ENCODE measurements at regions not wholly inside any gene's neighbourhood (a gene's known extent, or its start where the extent isn't known, plus 50 kb on each side); places are given as distances from the start of the nearest gene placed in this dataset.

DNA sequence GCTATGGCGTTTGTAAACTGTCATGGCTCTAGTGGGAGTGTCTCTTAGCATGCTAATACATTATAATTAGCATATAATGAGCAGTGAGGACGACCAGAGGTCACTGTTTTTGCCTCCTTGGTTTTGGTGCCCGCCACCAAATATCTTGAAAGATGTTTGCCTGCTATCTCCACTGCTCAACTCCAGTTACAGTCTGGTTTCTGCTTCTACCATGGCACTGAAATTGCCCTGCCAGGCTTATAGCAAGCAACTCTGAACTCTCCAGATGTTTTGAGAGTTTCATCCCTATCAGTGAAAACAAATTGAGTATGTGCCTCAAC is 122.1 kb upstream of the SPRY4 start:
- TF ChIP-seq ESRRG (CRISPR knock-in tag; IDR thresholded peaks at IDR 0.05) = no peak
- TF ChIP-seq, protein P1, sequence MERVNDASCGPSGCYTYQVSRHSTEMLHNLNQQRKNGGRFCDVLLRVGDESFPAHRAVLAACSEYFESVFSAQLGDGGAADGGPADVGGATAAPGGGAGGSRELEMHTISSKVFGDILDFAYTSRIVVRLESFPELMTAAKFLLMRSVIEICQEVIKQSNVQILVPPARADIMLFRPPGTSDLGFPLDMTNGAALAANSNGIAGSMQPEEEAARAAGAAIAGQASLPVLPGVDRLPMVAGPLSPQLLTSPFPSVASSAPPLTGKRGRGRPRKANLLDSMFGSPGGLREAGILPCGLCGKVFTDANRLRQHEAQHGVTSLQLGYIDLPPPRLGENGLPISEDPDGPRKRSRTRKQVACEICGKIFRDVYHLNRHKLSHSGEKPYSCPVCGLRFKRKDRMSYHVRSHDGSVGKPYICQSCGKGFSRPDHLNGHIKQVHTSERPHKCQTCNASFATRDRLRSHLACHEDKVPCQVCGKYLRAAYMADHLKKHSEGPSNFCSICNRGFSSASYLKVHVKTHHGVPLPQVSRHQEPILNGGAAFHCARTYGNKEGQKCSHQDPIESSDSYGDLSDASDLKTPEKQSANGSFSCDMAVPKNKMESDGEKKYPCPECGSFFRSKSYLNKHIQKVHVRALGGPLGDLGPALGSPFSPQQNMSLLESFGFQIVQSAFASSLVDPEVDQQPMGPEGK (CRISPR knock-in tag; IDR thresholded peaks at IDR 0.05; ENCODE audit: borderline replicate concordance) = no peak
- no peak for TF ChIP-seq ZNF565 (CRISPR knock-in tag; conservative IDR thresholded peaks at IDR 0.05; ENCODE audit: low read depth)
- TF ChIP-seq GLIS3 (CRISPR knock-in tag; IDR thresholded peaks at IDR 0.05) = no peak
- TF ChIP-seq ISL1 (CRISPR knock-in tag; IDR thresholded peaks at IDR 0.05) = no peak
- TF ChIP-seq, protein P2, sequence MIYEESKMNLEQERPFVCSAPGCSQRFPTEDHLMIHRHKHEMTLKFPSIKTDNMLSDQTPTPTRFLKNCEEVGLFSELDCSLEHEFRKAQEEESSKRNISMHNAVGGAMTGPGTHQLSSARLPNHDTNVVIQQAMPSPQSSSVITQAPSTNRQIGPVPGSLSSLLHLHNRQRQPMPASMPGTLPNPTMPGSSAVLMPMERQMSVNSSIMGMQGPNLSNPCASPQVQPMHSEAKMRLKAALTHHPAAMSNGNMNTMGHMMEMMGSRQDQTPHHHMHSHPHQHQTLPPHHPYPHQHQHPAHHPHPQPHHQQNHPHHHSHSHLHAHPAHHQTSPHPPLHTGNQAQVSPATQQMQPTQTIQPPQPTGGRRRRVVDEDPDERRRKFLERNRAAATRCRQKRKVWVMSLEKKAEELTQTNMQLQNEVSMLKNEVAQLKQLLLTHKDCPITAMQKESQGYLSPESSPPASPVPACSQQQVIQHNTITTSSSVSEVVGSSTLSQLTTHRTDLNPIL (CRISPR knock-in tag; IDR thresholded peaks at IDR 0.05; ENCODE audit: low read depth) = no peak
- no peak for TF ChIP-seq RARB (CRISPR knock-in tag; IDR thresholded peaks at IDR 0.05)
- TF ChIP-seq ZNF8 (CRISPR knock-in tag; IDR thresholded peaks at IDR 0.05) = no peak
- TF ChIP-seq ZC3H10 (CRISPR knock-in tag; IDR thresholded peaks at IDR 0.05) = no peak
- TF ChIP-seq TOX (CRISPR knock-in tag; IDR thresholded peaks at IDR 0.05; ENCODE audit: borderline replicate concordance) = no peak
- TF ChIP-seq ARNTL (CRISPR knock-in tag; IDR thresholded peaks at IDR 0.05; ENCODE audit: borderline replicate concordance, low read depth) = no peak
- TF ChIP-seq, protein P3, sequence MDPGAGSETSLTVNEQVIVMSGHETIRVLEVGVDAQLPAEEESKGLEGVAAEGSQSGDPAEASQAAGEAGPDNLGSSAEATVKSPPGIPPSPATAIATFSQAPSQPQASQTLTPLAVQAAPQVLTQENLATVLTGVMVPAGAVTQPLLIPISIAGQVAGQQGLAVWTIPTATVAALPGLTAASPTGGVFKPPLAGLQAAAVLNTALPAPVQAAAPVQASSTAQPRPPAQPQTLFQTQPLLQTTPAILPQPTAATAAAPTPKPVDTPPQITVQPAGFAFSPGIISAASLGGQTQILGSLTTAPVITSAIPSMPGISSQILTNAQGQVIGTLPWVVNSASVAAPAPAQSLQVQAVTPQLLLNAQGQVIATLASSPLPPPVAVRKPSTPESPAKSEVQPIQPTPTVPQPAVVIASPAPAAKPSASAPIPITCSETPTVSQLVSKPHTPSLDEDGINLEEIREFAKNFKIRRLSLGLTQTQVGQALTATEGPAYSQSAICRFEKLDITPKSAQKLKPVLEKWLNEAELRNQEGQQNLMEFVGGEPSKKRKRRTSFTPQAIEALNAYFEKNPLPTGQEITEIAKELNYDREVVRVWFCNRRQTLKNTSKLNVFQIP (CRISPR knock-in tag; IDR thresholded peaks at IDR 0.05; ENCODE audit: borderline replicate concordance, low read depth) = no peak
- no peak for TF ChIP-seq ZFP3 (CRISPR knock-in tag; IDR thresholded peaks at IDR 0.05)
- no peak for TF ChIP-seq OSR1 (CRISPR knock-in tag; IDR thresholded peaks at IDR 0.05)

DNA sequence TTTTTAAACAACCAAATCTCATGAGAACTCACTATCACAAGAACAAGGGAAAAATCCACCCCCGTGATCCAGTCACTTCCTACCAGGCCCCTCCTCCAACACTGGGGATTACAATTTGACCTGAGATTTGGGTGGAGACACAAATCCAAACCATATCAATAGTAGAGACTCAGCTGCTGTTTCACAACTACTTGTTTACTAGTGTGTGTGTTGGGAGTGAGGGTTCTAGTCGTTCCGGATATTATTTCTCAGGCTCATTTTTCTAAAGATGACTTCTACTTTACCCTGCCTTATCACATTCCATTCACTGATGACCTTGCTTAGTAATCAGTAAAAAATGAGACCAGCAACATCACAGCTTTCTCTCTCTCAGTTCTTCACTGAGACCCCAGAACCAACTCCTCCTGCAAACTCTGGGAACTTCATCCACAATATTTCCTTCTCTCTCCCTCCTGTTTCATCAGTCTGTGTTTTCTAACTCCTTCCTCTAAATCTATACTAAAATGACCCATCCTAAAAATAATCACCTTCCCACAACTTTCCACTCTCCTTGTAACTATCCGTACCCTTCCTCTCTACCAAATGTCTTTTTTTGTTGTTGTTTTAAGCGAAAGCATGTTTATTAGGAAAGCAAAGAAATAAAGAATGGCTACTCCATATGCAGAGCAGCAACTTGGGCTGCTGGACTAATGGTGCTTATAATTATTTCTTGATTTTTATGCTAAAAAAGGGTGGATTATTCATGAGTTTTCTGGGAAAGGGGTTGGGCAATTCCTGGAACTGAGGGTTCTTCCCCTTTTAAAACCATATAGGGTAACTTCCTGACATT is 121.5 kb upstream of the SPRY4 start:
- peak; percentile 74 for ATAC-seq
- TF ChIP-seq TOX (CRISPR knock-in tag; IDR thresholded peaks at IDR 0.05; ENCODE audit: borderline replicate concordance) (no peak), ARNTL (CRISPR knock-in tag; IDR thresholded peaks at IDR 0.05; ENCODE audit: borderline replicate concordance, low read depth) (no peak), ZFP3 (CRISPR knock-in tag; IDR thresholded peaks at IDR 0.05) (no peak), SNAI2 (CRISPR knock-in tag; IDR thresholded peaks at IDR 0.05) (no peak), RARB (CRISPR knock-in tag; IDR thresholded peaks at IDR 0.05) (no peak), TCF4 (CRISPR knock-in tag; IDR thresholded peaks at IDR 0.05; ENCODE audit: borderline replicate concordance) (no peak), CSDC2 (CRISPR knock-in tag; IDR thresholded peaks at IDR 0.05) (no peak), ZC3H10 (CRISPR knock-in tag; IDR thresholded peaks at IDR 0.05) (no peak)
- TF ChIP-seq, protein P2 (CRISPR knock-in tag; IDR thresholded peaks at IDR 0.05; ENCODE audit: low read depth) = no peak
- TF ChIP-seq, protein P1 (CRISPR knock-in tag; IDR thresholded peaks at IDR 0.05; ENCODE audit: borderline replicate concordance) = no peak

More for the DNA sequence above, 122.1 kb upstream of the SPRY4 start:
- peak; percentile 60; the same call in 2 of the 3 replicates for ATAC-seq

DNA sequence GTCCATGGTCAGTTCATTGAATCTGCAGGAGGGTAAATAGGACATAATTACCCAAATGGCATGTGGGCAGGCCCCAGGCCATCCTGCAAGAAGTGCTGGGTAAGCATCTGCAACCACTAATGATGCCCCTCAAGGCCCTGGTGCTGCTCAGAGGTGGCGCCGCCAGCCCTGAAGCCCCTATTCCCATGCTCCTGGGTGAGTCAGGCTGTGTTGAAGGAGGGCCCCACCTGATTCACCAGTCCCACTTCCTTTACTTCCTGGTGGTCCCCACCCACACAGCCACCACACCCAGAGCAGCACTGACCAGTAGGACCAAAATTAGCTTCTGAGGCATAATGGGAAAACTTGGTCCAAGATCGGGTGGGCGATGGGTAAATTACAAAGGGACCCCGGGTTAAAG is 120.4 kb upstream of the SPRY4 start:
- no peak for ATAC-seq
- TF ChIP-seq ZNF8 (CRISPR knock-in tag; IDR thresholded peaks at IDR 0.05) = no peak
- no peak for TF ChIP-seq RARB (CRISPR knock-in tag; IDR thresholded peaks at IDR 0.05)
- TF ChIP-seq, protein P3 (CRISPR knock-in tag; IDR thresholded peaks at IDR 0.05; ENCODE audit: borderline replicate concordance, low read depth) = no peak
- no peak for TF ChIP-seq ZNF565 (CRISPR knock-in tag; conservative IDR thresholded peaks at IDR 0.05; ENCODE audit: low read depth)
- TF ChIP-seq TOX (CRISPR knock-in tag; IDR thresholded peaks at IDR 0.05; ENCODE audit: borderline replicate concordance) = no peak
- no peak for TF ChIP-seq TCF4 (CRISPR knock-in tag; IDR thresholded peaks at IDR 0.05; ENCODE audit: borderline replicate concordance)
- TF ChIP-seq CSDC2 (CRISPR knock-in tag; IDR thresholded peaks at IDR 0.05) = no peak
- no peak for TF ChIP-seq ZFP30 (CRISPR knock-in tag; IDR thresholded peaks at IDR 0.05)
- TF ChIP-seq GLIS3 (CRISPR knock-in tag; IDR thresholded peaks at IDR 0.05) = no peak
- TF ChIP-seq, protein P1 (CRISPR knock-in tag; IDR thresholded peaks at IDR 0.05; ENCODE audit: borderline replicate concordance) = no peak
- TF ChIP-seq ZC3H10 (CRISPR knock-in tag; IDR thresholded peaks at IDR 0.05) = no peak
- no peak for TF ChIP-seq ISL1 (CRISPR knock-in tag; IDR thresholded peaks at IDR 0.05)
- TF ChIP-seq PPARA (CRISPR knock-in tag; IDR thresholded peaks at IDR 0.05; ENCODE audit: borderline replicate concordance) = no peak
- no peak for TF ChIP-seq ZFP3 (CRISPR knock-in tag; IDR thresholded peaks at IDR 0.05)
- TF ChIP-seq, protein P2 (CRISPR knock-in tag; IDR thresholded peaks at IDR 0.05; ENCODE audit: low read depth) = no peak
- no peak for TF ChIP-seq ARNTL (CRISPR knock-in tag; IDR thresholded peaks at IDR 0.05; ENCODE audit: borderline replicate concordance, low read depth)
- no peak for TF ChIP-seq ZNF70 (CRISPR knock-in tag; IDR thresholded peaks at IDR 0.05)
- TF ChIP-seq SNAI2 (CRISPR knock-in tag; IDR thresholded peaks at IDR 0.05) = no peak
- no peak for TF ChIP-seq BACH2 (CRISPR knock-in tag; IDR thresholded peaks at IDR 0.05; ENCODE audit: borderline replicate concordance)

Data from SK-N-SH treated with all-trans-retinoic acid at 6 μM for 48 hours (cell line).